Activated T-cell treated with anti-CD3 and anti-CD28 coated beads, Interleukin-2, amount 50 U/mL, for 24 hours (primary cell): ENCODE measurements at regions not wholly inside any gene's neighbourhood (a gene's known extent, or its start where the extent isn't known, plus 50 kb on each side); places are given as distances from the start of the nearest gene placed in this dataset.

Source experiments
- DNase-seq: peaks from one replicate; pipeline ENCODE4 v3.0.0-alpha.2; 2020
- H3K27ac Mint-ChIP-seq: 2 replicates; pipeline ENCODE4 v1.8.0; 2020; ENCODE audit warnings: mild to moderate bottlenecking, mixed read lengths
- H3K27me3 Mint-ChIP-seq: 2 replicates; pipeline ENCODE4 v1.8.0; 2020; ENCODE audit warnings: mixed read lengths
- H3K36me3 Mint-ChIP-seq: 2 replicates; pipeline ENCODE4 v1.8.0; 2020; ENCODE audit warnings: low read depth, mixed read lengths
- H3K4me1 Mint-ChIP-seq: 2 replicates; pipeline ENCODE4 v1.8.0; 2020; ENCODE audit warnings: low read depth, mixed read lengths
- H3K4me3 Mint-ChIP-seq: 2 replicates; pipeline ENCODE4 v1.8.0; 2020; ENCODE audit warnings: mild to moderate bottlenecking, moderate library complexity, mixed read lengths
- H3K9me3 Mint-ChIP-seq: 2 replicates; pipeline ENCODE4 v1.8.0; 2020; ENCODE audit warnings: mixed read lengths

DNA sequence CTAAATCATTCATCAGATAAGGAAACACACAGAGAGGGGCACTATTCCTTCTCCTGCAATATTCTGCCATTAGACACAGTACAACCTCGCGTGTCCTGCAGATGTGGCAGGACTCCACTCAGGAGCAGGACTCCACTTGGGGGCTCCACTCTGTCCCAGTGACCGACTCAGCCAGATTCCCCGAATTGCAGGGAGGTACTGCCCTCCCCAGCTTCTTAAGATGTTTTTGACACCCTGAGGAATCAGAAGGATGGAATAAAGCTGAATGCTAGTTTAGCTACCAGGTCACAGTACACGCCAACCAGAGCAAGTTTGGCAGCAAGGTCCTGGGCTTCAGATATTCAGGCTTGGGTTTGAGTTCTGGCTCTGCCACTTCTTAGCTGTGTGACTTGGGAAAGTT, 99.3 kb upstream of the USP47 start:
- H3K9me3 Mint-ChIP-seq: no peaks in the 10 kb centered on the region
- no peak for DNase-seq
- no peak overlapping the region for H3K4me3 Mint-ChIP-seq
- peaks cover 29% of the 10 kb centered on the region for H3K27me3 Mint-ChIP-seq
- no peaks in the 10 kb centered on the region for H3K4me1 Mint-ChIP-seq
- H3K36me3 Mint-ChIP-seq: no peaks in the 10 kb centered on the region
- H3K27ac Mint-ChIP-seq: no peak overlapping the region

DNA sequence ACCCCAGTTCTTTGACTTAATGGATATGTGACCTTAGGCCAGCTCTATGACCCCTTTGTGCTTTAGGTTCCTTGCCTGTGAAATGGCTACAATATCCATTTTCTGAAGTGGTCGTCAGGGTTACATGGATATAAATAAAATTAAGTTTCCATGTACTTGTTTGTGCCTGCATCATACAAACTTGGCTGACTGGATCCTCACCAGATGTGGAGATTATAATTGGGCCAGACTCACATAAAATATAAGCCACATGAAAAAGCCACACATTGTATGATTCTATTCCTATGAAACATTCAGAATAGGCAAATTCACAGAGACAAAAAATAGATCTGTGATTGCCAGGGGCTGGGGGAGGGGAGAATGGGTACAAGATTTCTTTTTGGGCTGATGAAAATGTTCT, 100.9 kb upstream of the USP47 start:
- Mint-ChIP-seq H3K4me3 (no peak overlapping the region), H3K9me3 (no peaks in the 10 kb centered on the region), H3K27me3 (peaks cover 29% of the 10 kb centered on the region), H3K4me1 (no peaks in the 10 kb centered on the region), H3K27ac (no peak overlapping the region), H3K36me3 (no peaks in the 10 kb centered on the region)
- no peak for DNase-seq

DNA sequence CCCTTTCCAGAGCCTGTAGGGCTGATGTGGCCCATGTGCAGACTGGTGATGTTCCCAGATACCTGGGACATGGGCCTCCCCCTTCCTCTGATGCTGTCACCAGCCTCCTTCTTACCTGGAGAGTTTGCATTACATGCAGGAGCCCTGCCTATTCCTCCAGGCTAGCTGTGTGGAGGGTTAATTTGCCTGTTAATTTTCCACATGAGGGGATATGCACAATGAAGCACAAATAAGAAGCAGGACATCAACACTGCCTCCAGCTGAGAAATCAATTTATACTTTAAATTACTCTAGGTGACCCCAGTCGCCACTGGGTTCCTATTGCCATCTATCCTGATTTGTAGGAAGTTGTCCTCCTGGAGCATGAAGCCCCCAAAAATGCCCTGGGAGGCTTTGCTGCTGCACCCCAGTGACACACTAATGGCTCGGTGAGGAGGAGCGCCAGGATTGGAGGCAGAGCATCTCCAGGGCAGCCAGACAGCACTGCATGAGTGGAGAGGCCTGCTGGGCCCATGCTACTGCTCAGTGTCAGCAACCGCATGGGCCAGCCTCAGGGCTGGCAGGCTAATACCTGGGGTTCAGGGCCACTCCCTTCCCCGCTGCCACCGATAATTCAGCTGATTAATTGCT, 101.6 kb upstream of the USP47 start:
- DNase-seq: no peak
- no peaks in the 10 kb centered on the region for H3K36me3 Mint-ChIP-seq
- no peak overlapping the region for H3K27ac Mint-ChIP-seq
- peaks cover 27% of the 10 kb centered on the region for H3K27me3 Mint-ChIP-seq
- H3K4me1 Mint-ChIP-seq: no peaks in the 10 kb centered on the region
- no peaks in the 10 kb centered on the region for H3K9me3 Mint-ChIP-seq
- no peak overlapping the region for H3K4me3 Mint-ChIP-seq

DNA sequence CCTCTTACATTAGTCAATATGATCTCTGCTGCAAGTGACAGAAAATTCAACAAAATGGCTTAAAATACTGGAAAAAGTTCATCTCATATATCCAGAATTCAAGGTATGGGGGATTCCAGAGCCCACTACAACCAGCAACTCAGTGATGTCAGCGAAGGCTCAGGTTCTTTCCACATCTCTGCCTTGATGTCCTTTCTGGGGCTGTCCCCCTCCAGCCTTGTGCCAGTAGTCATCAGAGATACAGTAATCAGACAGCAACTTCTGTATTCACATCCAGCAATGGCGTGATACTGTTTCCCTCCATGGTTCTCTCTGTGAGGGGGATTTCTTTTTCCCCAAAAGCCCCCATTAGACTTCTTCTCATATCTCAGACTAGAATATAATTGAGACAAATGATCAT, 103.4 kb upstream of the USP47 start:
- H3K27me3 Mint-ChIP-seq: peaks cover 21% of the 10 kb centered on the region

DNA sequence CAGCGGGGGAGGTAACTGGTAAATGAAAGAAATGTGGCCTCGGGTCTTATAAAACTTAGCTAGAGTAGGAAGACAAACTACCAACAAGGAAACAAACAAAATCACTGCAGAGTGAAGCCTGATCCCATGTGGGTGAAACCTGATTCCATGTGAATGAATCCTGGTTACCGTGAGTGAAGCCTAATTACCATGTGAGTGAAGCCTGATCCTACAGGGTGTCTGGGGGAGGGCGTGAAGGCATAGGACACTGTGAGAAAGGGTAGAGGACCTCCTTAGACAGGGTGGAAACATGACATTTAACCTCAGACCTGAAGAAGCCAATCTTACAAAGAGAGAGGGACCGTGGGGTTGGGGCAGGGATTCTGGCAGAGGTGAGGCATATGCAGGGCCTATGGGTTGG, 106.2 kb upstream of the USP47 start:
- Mint-ChIP-seq H3K4me1 (no peaks in the 10 kb centered on the region), H3K4me3 (no peak overlapping the region), H3K9me3 (no peaks in the 10 kb centered on the region), H3K27me3 (peaks cover 17% of the 10 kb centered on the region), H3K36me3 (no peaks in the 10 kb centered on the region), H3K27ac (no peak overlapping the region)
- DNase-seq: no peak

More for the DNA sequence above, 103.4 kb upstream of the USP47 start:
- Mint-ChIP-seq H3K36me3 (no peaks in the 10 kb centered on the region), H3K4me1 (no peaks in the 10 kb centered on the region), H3K9me3 (no peaks in the 10 kb centered on the region), H3K27ac (no peak overlapping the region), H3K4me3 (no peak overlapping the region)
- no peak for DNase-seq

DNA sequence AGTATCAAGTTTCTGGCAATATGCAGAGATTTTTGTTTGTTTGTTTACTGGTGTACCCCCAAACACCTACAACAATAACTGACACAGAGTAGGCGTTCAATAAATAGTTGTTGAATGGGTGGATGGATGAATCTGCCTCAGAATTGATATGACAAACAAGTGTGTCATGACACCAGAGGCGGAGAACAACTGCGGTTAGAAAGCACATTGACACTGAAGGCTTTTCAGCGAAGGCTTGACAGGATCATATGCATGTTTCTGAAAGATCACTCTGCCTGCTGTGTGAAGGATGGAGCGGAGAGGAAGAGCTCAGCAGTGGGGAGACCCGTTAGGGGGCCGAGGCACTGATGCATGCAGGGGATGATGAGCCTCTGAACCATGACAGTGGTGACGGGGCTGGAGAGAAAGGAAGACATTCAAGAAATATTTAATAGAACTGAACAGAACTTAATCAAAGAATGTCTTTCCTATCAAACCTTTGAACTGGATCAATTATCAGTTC, 108.5 kb upstream of the USP47 start:
- Mint-ChIP-seq H3K27ac (no peak overlapping the region), H3K9me3 (no peaks in the 10 kb centered on the region), H3K4me3 (no peak overlapping the region), H3K4me1 (no peaks in the 10 kb centered on the region), H3K36me3 (no peaks in the 10 kb centered on the region), H3K27me3 (peaks cover 9% of the 10 kb centered on the region)
- DNase-seq: no peak

DNA sequence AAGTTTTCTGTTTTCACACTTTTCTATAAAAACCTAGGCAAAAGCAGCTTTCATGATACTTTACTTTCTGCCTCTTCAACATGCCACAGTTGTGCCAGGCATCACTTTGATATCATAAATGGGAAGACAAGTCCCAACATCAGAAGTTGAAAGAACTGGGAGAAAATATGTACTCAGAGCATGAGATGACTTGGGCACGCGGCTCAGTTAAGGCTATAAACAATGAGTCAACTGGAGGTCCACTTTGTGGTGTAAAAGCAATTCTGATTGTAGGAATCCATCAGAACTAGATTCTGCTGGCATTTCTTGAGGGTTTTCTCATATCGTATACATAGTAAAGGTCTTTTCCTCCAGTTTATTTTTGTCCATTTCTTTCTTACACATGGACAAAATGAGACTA, 109.7 kb upstream of the USP47 start:
- no peak for DNase-seq
- Mint-ChIP-seq H3K27me3 (peaks cover 12% of the 10 kb centered on the region), H3K4me1 (no peaks in the 10 kb centered on the region), H3K4me3 (no peak overlapping the region), H3K36me3 (no peaks in the 10 kb centered on the region), H3K9me3 (no peaks in the 10 kb centered on the region), H3K27ac (no peak overlapping the region)

DNA sequence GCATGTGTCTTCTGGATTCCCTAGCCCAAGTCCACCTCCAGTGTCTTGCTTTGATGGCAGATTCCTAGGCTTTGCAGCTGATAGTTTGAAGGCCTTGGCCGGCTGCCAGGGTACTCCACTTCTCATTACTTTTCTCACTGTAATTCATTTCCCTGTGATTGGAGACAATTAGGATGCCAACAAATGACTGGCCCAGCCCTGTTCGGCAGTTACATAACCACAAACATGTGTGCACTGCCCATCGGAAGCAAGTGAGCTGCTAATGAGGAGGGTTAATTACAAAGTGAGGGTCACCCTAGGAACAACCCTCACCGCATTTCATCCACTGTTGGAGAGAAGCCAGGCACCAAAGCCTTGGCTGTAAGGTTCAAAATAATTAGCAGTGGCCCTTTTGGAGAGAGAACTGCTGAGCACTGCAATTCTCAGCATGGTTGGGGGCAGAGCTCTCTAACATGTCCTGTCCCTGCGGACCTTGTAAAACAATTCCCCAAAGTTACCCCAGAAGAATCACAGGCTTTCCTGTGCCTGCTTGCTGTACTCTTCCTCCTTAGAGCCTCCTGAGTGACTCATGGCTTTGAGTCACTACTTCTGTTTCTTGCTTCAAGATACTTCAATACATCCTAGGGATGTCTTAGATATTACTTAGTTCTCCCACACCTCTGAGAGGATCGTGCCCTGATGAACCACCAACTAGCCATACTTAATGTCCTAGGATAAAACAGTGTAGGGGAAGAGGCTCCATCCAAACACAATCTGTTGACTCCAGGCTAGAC, 109.7 kb upstream of the GALNT18 start:
- no peak overlapping the region for H3K27ac Mint-ChIP-seq
- peaks cover 16% of the 10 kb centered on the region for H3K27me3 Mint-ChIP-seq
- no peaks in the 10 kb centered on the region for H3K36me3 Mint-ChIP-seq
- H3K9me3 Mint-ChIP-seq: no peaks in the 10 kb centered on the region
- no peak for DNase-seq
- H3K4me3 Mint-ChIP-seq: no peak overlapping the region
- no peaks in the 10 kb centered on the region for H3K4me1 Mint-ChIP-seq

DNA sequence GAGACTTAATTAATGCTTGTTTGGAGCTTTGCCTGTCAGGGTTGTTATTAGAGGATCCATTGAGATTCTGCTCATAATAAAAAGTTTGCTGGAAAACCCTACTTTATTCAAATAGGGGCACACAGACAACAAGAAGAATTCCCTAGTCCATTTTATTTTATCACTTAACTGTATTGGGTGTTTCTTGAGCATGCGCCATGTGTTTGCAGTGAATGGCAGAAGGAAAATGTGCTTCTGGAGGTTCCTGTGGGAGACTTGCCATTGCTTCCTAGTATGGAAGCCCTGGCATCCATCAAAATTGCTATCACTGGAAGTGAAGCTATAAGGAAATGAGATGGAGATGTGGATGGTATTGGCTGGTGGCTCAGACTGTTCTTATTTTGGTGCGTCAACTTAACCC, 106.6 kb upstream of the GALNT18 start:
- Mint-ChIP-seq H3K36me3 (no peaks in the 10 kb centered on the region), H3K4me1 (no peaks in the 10 kb centered on the region), H3K4me3 (no peak overlapping the region), H3K27me3 (peaks cover 30% of the 10 kb centered on the region), H3K27ac (no peak overlapping the region), H3K9me3 (no peaks in the 10 kb centered on the region)
- DNase-seq: no peak

DNA sequence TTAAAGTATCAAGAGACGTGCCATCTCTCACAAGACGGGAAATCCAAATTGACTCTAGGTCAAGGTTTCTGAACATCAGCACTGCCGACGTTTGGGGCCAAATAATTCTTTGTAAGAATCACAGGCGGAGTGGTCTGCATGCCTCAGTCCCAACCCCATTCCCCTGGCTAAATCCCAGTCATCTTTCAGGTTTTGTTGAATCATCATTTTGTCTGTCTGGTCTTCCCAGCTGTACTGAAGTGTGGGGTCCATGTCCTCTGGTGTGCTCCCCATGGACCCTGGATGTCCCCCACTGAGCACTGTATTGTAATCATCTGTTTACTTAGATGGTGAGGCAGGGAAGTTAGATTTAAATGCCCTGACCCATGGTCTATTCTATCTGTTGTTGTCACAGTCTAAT, 103.6 kb upstream of the GALNT18 start:
- H3K27me3 Mint-ChIP-seq: peaks cover 36% of the 10 kb centered on the region
- no peak for DNase-seq
- no peaks in the 10 kb centered on the region for H3K36me3 Mint-ChIP-seq
- no peak overlapping the region for H3K4me3 Mint-ChIP-seq
- H3K9me3 Mint-ChIP-seq: peaks cover 5% of the 10 kb centered on the region
- no peak overlapping the region for H3K27ac Mint-ChIP-seq
- H3K4me1 Mint-ChIP-seq: no peaks in the 10 kb centered on the region

DNA sequence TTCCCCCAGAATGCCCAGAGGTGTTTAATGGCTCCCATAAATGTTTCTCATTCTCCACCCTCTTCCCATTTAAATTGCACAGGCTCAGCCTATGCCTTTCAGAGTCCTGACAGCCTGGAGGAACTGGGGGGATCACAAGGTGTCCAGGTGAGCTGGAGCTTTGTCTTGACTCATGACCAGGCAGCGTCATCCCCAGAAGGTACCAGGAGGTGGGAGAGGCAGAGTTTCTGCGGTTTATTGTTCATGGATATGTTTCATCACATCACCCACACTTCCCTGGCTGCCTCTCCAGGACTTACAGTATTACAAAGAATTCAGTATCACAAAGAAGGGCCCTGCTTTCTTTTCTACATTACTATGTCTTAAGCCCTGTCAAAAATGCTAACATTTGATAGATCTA, 103.2 kb upstream of the GALNT18 start:
- Mint-ChIP-seq H3K27me3 (peaks cover 36% of the 10 kb centered on the region), H3K27ac (no peak overlapping the region), H3K9me3 (peaks cover 5% of the 10 kb centered on the region), H3K4me3 (no peak overlapping the region), H3K36me3 (no peaks in the 10 kb centered on the region), H3K4me1 (no peaks in the 10 kb centered on the region)
- DNase-seq: no peak

DNA sequence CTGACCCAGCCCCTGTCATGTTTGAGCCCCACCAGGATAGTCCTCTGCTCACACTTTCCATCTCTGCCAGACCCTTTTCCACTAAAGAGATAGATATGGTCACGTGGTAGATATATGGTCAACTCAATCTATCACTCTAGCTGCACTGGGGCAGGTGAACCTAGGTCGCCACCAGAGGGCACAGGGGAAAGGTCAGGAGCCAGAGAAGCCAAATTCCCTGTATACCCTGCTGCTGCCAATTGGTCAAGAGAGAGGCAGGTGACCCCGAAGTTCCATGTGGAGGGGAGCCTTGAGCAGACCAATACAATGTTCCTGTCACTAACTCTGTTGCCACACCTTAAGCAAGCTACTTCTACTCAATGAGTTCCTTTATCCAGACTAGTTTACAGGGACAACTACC, 101.1 kb upstream of the GALNT18 start:
- H3K4me1 Mint-ChIP-seq: no peaks in the 10 kb centered on the region
- H3K36me3 Mint-ChIP-seq: no peaks in the 10 kb centered on the region
- no peak overlapping the region for H3K27ac Mint-ChIP-seq
- no peak overlapping the region for H3K4me3 Mint-ChIP-seq
- peaks cover 48% of the 10 kb centered on the region for H3K27me3 Mint-ChIP-seq
- peaks cover 6% of the 10 kb centered on the region for H3K9me3 Mint-ChIP-seq
- no peak for DNase-seq

DNA sequence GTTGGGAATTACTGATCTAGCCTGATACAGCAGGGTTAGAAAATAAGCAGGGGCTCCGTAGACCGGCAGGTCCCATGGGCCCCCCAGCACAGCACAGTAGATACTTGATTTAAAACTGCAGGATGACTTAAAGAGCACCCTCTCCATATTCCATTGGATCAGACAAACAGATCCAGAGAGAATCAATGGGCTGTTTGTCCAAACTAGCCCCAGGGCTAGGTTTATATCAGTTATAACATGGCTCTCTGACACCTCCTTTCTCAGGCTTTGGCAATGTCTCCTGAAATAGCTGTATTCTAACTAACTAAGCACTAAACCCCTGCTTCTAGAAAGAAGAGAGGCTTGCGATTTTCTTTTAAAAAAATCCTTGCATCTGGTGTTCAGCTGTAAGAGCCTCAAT, 100.4 kb upstream of the GALNT18 start:
- peaks cover 9% of the 10 kb centered on the region for H3K9me3 Mint-ChIP-seq
- H3K4me1 Mint-ChIP-seq: no peaks in the 10 kb centered on the region
- H3K27ac Mint-ChIP-seq: no peak overlapping the region
- no peaks in the 10 kb centered on the region for H3K36me3 Mint-ChIP-seq
- peaks cover 48% of the 10 kb centered on the region for H3K27me3 Mint-ChIP-seq
- H3K4me3 Mint-ChIP-seq: no peak overlapping the region
- no peak for DNase-seq

DNA sequence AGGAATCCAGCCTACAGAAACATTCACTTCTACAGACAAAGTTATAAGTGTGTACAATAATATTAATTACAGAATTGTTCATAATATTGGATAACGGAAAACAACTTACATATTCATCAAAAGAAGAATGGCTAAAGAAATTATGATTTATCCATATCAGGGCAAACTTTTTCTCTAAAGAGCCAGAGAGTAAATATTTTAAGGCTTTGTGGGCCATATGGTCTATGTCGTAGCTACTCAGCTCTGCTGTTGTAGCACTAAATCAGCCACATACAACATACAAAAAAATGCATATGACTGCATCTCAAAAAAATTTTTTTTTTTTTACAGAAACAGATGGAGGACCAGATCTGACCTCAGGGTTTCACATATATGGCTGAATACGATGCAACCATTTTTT, 96.7 kb upstream of the GALNT18 start:
- Mint-ChIP-seq H3K27ac (no peak overlapping the region), H3K4me1 (no peaks in the 10 kb centered on the region), H3K27me3 (peaks cover 44% of the 10 kb centered on the region), H3K36me3 (peaks cover 1% of the 10 kb centered on the region), H3K9me3 (peaks cover 24% of the 10 kb centered on the region), H3K4me3 (no peak overlapping the region)
- DNase-seq: no peak

DNA sequence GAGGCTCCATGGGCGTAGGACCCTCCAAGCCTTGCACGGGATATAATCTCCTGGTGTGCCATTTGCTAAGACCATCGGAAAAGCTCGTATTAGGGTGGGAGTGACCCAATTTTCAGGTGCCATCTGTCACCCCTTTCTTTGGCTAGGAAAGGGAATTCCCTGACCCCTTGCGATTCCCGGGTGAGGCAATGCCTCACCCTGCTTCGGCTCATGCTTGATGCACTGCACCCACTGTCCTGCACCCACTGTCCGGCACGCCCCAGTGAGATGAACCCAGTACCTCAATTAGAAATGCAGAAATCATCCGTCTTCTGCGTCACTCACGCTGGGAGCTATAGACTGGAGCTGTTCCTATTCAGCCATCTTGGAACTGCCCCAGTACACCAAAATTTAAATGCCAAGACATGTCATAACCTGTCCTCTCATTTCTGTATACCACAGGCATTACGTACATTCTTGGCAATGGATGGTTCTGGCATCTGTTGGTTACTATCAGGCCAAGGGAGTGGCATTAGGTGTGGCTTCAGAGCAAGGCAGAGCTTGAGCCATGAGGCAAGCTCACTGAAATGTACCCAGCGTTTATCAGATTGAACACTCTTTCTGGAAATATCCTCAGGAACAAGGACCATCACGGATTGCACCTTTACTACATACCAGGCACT, 95.4 kb upstream of the GALNT18 start:
- no peak for DNase-seq
- peaks cover 24% of the 10 kb centered on the region for H3K9me3 Mint-ChIP-seq
- H3K36me3 Mint-ChIP-seq: peaks cover 1% of the 10 kb centered on the region
- peaks cover 39% of the 10 kb centered on the region for H3K27me3 Mint-ChIP-seq
- no peaks in the 10 kb centered on the region for H3K4me1 Mint-ChIP-seq
- H3K4me3 Mint-ChIP-seq: no peak overlapping the region
- H3K27ac Mint-ChIP-seq: no peak overlapping the region
